Stimulated activated CD8-positive, alpha-beta memory T cell treated with anti-CD3 and anti-CD28 coated beads, Interleukin-2, amount 100 ng/mL, for 1 hour (primary cell): ENCODE measurements at regions not wholly inside any gene's neighbourhood (a gene's known extent, or its start where the extent isn't known, plus 50 kb on each side); places are given as distances from the start of the nearest gene placed in this dataset.

Experiments
- DNase-seq, 2 donors: peaks; one replicate each; pipeline ENCODE4 v3.0.0-alpha.2; 2020; ENCODE audit warnings: low read depth in 2 of 2

DNA sequence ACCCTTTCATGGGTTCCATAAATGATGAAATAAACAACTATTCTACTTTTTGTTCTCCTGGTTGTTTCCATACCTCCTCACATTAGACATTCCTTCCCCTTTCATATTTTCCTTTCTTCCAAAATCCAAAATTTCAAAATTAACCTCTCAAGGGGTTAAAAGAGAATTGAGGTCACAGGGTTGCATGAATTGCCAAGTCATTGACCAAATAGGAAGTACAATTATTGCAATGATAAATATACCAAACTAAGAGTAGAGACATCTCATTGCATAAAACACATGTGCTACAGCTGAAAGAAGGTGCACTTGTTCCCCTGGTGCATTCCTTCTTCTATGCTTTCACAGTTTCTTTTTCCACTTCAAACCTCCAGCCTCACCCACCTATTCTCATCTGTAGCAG, 136.1 kb downstream of the KCTD12 start:
- no peak for DNase-seq

DNA sequence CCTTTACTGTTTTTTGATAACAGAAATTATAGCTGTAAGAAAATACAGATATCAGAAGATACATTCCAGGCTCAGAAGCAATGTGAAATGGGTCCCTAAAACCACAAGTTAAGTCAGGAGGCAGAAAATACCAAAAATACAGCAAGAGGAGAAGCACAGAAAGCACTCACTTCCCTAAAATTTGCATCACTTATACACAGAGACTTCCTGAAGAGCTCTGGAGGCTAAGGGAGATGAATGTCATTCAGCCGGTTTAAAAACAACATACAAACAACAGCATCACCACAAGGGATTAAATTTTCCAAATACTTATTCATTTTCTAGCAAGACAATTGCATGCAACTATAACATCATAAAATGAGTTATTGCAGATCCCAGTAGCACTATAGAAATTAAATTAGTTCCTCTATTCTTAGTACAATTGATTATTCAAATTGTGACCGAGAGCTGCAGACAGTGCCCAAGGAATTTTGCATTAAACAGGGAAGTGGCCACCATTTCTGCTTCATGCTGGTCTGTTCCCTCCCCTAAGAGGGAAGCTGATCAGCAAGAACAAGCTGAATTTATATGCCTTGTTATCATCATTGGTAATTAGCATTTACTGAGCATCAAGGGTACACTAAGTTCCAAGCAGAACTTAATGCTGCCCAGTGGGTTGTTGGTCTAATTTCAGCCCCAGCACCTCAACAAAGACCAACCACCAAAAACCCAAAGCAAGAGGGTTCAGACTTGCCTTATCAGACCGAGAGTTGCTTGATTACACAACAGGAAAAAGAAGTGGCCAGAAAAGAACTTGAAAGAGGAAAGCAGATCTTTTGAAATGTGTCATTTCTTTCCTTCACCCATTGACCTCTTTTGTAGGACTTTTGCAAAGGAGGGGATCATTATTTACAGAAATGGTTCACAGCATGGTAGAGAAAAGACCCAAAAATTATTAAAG, 140.7 kb downstream of the KCTD12 start:
- no peak for DNase-seq

DNA sequence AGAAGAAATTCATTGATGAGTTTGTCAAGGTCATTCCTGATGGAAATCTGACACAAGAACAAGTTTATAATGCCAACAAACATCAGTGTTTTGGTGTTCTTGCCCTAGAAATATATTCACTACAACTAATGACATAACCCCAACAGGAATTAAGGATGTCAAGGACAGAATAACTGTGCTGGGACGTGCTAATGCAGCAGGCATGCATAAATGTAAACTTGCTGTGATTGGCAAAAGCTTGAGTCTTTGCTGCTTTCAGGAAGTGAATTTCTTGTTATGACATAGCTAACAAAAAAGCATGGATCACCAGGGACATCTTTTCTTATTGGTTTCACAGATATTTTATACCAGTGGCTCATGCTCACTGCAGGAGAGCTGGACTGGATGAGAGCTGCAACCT, 144.6 kb downstream of the KCTD12 start:
- DNase-seq = no peak

DNA sequence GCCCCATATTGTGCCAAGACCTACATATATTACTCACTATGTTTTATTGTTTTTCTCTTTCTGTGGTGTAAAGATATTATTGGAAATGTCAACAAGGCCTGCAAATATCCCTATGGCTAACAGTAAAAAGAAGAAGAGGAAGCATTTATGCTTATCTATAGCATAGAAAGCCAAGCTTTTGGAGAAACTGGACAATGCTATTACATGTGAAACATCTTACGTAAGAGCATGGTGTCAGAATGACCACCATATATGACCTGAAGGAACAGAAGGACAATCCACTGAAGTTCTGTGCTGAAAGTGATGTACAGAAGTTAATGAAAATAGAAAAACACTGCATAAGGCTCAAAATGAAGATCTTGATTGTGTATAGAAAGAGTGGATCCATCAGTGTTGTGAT, 145.2 kb downstream of the KCTD12 start:
- DNase-seq = no peak

DNA sequence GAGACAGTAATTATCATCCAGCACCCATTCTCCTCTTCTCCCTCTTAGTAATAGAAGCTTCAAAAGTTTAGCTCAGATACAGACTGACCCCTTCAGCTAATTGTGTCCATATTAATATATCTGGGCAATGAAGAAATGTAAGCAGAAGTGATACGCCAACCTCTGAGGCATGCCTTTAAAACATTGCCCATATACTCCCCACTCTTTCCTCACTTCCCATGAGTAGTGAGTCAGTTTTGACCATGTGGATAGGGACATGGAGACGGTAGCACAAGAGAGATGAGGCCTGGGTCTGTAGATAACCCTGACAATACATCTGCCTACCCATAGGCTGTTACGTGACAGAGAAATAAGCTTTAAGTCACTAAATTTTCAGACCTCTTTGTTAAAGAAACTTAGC, 147.6 kb downstream of the KCTD12 start:
- no peak for DNase-seq

DNA sequence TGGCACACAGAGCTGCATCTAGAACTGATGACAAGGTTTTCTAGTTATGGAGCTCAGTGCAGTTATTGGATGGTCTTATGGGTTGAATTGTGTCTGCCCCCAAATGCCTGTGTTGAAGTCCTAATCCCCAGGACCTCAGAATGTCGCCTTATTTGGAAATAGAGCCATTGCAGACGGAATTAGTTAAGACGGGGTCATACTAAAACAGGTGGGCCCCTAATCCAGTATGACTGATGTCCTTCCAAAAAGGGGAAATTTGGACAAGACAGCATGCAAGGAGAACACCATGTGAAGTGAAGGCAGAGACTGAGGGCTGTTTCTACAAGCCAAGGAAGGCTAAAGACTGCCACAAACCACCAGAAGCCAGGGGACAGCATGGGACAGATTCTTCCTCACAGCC, 148.7 kb downstream of the KCTD12 start:
- no peak for DNase-seq

DNA sequence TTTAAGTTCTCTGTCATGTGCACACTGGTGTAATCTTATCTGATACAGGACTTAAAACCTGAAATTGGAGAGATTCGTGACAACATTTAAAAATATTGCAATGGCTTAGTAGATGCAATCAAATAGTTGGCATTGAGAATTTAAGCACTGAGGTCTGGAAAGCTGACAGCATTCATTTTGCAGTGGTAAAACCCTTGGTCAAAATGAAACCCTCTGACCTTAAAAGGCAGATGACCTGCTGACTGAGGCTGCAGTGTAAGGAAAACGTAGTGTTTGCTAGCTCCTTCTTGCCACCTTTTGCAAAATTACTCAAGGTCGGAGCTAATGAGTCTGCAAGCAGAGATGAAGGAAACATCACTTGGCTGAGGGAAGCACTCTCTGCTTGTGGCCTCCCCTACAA, 150.6 kb downstream of the KCTD12 start:
- no peak for DNase-seq

DNA sequence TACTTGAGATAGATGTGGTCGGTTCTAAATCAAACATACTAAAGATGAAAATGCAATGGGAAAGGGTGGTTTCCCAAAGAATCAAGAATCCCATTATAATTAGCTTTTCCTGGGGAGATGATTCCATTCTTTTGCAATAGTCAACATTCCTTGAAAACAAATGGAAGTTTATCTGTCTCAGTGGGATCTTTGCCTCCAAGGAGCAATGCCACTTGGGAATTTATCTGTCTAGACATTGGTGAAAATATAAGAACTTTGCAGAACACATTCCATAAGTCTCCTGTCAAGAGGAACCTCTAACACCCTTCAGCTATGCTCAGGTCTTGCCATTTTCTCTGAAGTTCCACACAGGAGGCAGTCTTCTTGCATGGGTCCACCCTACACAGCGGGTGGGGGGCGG, 152.5 kb downstream of the KCTD12 start:
- no peak for DNase-seq

DNA sequence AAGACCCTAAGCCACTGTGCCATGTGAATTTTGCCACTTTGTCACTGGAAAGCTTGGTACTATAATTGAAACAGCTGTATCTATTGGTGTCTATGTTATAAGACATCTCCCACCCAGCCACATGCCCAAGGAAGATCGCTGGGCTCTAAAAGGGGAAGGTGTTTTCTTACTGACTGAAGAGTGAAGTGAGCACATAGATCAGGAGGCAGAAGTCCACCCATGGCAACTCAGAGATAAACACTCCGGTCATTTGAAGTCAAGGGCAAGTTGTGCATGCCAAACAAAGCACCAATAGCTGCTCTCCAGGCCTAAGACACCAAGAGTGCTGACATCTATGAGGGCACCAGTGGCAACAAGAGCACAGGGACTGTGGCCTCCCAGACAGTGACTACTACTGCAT, 153.8 kb downstream of the KCTD12 start:
- no peak for DNase-seq

DNA sequence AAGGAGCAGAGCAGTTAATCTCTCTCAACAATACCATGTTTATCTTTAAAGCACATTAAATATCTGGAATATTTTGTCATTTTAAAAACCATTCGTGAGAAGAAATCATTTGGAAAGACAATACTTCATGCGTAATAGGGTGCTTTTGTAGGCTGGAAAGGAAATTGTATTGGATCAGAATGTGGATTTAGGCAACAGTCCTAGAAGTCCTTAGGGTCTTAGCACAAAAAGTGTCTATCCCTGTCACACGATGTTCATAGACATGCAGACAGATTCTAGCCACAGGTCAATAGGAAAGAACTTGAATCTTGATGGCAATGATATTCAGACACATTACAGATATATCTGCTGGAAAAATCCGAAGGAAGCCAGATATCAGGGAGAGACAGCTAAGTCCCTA, 156.0 kb downstream of the KCTD12 start:
- DNase-seq = no peak

DNA sequence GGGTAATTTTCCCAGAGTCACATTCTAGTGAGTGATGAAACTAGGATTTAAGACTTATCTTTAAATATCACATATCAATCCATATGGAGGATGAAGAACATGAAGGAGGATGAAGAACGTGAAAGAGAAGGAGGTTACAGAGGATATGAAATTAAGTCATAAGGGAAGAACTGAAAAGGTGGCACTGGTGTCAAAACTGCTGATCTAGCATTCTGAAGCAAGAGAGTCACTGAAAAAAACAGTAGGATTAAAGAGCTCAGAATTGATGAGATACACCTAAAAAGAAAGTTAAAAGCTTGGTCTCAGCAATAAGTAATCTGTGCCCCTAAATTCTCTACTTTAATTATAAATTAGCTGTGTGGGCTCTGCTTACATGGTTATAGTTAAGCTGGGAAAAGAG, 156.5 kb downstream of the KCTD12 start:
- no peak for DNase-seq

DNA sequence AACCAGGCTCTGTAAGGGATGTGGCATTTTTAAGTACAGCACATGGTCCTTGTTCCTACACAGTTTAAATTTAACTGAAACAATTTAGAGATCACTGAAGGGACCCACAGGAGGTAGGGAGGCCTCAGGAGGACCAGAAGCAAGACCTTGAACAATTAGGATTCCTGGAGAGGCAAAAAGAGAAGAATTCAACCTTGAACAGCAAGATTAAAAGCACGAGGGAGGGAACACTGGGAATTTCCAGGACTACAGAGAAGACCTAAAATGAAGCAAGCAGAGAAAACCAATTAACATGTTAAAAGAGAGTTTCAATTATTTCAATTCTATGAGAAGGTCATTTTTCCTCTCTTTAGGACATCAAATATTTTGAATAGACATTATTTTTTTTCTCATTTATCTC, 160.3 kb downstream of the KCTD12 start:
- DNase-seq = no peak

DNA sequence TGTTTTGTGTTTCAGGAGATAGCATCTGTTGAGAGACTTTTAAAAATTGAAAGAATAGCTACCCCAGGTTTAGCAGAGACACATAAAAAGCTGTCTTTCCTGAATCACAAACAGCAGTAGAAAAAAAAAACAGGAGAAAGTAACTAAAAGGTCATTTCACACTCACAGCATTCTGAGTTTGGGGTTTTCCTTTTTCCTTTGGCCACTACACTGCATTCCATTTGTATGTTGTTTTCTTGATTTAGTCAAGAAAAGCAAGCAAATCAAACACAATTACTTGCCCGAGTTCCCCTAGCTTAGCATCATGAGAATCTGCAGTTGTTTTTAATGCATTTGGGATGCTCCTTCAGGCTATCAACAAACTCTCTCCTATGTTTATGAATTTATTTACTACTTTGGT, 161.0 kb downstream of the KCTD12 start:
- DNase-seq = no peak

DNA sequence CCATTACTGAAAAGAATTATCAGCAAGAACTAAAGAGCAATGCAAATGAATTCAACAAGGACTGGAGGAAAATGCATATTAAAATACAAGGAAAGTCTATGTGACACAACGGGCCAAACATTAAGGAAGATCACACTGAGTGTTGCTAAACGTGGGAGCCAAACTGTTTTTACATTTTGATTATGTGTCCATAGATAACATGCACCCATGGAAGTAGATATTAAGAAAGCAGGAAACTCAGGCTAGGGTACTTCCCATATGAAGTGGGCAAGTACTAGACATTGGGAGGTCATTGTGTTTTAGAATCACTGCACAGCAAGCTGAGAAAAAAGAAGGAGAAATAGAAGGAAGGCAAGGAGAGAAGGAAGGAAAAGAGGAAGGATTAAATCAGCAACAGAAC, 161.8 kb downstream of the KCTD12 start:
- no peak for DNase-seq

DNA sequence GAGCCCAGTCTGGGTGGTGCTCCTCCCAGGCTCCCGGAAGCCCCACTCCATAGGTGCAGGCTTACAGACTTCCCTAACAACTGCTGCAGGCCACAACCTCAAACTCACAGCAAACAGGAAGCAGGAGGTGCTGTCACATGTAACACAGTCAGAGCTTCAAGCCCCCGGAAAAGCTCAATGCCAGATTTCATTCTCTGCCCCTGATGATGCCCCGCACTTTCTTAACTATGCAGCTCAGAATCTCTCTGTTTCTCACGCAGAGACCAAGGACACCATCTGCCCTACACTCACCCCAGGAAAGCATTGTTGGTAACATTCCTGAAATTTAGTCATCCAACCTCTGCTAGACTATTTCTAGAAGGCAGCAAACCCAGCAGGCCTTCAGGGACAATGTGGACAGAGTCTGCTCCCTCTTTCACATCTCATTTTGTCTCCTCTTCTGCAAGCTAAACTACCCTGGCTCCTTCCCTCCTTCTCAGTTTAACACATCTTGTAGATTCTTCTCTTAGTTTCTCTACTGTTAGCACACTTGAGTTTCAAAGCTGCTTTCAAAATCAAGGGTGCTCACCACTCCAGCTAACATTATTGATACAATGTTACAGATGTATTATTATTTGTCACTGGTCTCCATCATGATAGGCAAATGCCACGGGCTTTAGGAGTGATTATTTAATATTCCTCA, 162.5 kb downstream of the KCTD12 start:
- DNase-seq = no peak

DNA sequence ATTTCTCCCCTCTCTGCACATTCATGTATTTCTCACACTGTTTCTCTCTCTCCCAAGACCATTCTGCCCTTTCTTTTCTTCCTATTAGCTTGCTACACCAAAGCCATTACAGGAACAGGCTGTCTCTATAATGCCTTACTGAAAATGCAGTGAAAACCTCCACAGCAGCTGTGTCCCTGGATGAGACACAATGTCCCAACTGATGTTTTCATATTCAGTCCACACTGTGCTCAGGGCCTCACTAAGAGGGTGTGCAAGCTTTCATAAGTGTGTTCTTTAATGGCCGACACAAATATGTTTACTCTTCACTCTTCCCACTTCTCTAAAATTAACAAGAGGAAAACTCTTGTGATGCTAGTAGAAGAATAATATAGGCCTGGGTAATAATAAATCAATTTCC, 163.4 kb downstream of the KCTD12 start:
- no peak for DNase-seq

DNA sequence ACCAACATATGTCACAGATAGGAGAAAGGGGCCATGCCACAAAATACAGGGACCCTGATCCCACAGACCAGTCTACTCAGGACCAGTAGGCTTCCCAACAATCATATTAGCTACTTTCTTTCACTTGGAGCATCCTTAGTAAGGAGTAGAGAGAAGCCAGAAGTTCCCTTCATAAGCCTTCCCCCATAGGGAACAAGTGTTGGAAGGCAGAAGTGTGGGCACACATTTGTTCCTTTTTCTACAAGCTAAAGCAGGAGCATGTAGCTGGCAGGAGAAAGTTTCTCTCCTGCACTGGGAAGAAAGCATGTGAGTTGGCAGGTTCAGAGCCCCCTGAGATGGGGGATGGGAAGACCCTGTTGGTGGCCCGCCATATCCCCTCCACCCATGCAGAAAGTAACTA, 165.4 kb downstream of the KCTD12 start:
- no peak for DNase-seq

DNA sequence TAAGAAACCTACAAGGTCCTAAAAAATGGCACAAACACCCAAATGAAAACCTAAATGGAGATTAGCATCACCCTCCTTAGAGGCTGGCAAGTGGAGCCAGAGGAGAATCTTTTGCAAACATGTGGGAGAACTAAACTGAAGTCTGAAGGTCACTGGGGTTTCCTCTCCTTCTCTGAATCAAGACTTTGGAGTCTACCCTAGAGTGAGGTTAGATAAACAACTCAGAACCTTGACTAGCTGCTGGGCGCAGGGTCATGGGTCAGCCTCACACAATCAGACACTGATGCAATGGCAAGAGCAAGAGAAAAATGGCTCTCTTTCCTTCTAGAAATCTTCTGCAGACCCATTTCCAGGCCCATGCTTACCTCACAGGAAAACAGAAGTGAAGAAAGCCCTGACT, 165.8 kb downstream of the KCTD12 start:
- DNase-seq = no peak

DNA sequence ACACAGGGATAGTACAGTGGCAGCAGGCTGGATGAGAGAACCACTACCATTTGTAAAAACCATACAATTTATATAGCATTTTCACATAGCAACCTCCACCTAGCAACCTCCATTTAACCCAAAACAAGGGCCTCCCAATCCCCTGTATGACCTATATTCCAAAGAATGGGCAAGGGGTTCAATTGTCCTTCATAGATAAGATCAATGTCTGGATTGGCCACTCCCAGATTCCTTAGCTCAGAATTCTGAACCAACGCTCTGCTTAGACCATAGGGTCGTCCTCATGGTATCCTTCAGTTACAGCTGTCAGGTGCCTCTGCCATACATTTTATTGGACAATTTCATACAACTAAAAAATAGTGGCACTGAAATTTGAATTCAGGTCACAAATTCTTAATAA, 166.2 kb downstream of the KCTD12 start:
- no peak for DNase-seq

DNA sequence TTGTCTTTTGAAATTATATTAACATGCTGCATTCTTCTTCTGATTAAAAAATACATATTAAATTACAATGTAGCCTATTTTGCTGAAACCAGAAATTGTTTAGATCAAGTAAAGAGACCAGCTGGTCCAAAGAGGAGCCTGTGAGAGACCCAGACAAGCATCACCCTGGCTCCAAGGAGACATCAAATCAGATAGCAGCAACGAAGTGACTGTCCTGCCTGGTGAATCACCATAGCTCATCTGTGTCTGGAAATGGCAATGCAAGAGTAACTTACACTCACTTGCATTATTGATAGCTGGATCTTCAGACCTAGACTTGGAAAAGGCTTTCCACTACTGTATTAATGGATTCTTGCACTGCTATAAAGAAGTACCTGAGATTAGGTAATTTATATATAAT, 169.1 kb downstream of the KCTD12 start:
- no peak for DNase-seq

DNA sequence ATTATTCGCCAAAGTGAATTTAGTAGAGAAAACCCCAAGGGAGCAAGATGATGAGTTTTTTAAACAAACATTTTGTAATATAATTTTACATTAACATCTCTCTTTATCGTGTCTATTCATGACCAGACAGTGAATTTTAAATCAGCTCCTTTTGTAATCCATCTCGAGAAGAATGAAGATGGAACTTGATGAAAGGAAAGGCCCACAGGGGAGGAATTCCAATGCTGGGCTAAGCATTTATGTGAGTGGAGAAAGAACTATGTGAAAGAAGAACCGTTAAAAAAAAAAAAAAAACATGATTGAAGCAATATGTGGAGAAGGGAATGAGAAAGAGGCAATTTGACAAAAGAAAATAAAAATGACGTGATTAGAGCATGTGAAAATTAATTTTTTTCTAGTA, 170.6 kb downstream of the KCTD12 start:
- no peak for DNase-seq

DNA sequence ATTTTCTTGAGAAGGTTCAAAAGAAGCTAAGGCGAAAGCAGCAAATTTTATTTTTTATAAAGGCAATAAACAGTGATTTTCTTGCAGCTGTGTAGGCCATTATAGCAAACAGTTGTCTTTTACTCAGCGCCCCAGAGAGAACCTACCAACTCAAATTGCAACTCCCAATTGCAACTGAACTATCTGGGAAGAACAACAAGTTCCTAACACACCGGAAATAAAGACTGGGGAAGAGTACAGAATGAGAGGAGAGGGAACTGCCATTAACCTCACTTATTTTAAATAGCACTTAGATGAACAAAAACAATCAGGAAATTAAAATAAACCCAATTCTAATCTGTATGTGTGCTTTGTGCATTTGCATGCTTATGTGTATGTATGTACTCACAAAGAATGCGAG, 171.1 kb downstream of the KCTD12 start:
- DNase-seq = no peak

DNA sequence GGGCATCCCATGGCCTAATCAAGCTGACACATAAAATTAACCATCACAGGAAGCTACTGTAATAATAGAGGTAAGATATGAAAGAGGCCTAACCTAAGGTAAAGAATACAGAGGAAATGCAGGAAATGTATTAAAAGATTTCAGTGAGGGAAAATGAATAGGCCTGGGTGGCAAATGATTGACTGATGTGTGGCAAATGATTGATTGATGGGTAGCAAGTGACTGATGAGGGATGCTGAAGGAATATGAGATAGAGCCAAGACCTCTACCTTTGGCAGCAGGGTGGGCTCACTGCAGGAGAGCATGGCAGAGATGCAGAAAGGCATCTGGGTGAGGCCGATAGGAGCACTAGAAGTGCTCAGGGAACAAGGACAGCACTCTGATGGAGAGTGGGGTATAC, 172.9 kb downstream of the KCTD12 start:
- no peak for DNase-seq
